22Rv1 (cell line): ENCODE measurements at regions not wholly inside any gene's neighbourhood (a gene's known extent, or its start where the extent isn't known, plus 50 kb on each side); places are given as distances from the start of the nearest gene placed in this dataset.

Experiments used
- H3K27ac ChIP-seq: fragments of 450-650 bp; 2 replicates; pipeline ENCODE4 v1.5.1; 2017
- CTCF ChIP-seq: fragments of 450-650 bp; IDR thresholded peaks from 2 replicates; pipeline ENCODE4 v1.5.1; 2017; ENCODE audit warnings: mild to moderate bottlenecking
- ZFX ChIP-seq: fragments of 450-650 bp; IDR thresholded peaks from 2 replicates; pipeline ENCODE4 v1.6.1; 2017; ENCODE audit warnings: antibody characterized with exemption, borderline replicate concordance

- no peak for TF ChIP-seq CTCF
- TF ChIP-seq ZFX: no peak
- no peak overlapping the region for H3K27ac ChIP-seq
Measured at GRCh38 chr5:146993876-146994530, 115.4 kb upstream of the PPP2R2B start.

GRCh38 chr5:146995878-146996277, 117.3 kb upstream of the PPP2R2B start:
- no peak overlapping the region for H3K27ac ChIP-seq
- TF ChIP-seq CTCF (no peak), ZFX (no peak)

- no peak overlapping the region for H3K27ac ChIP-seq
- TF ChIP-seq ZFX (no peak), CTCF (no peak)
Measured at GRCh38 chr5:147015405-147015804, 136.8 kb upstream of the PPP2R2B start.

GRCh38 chr5:147017191-147017590, 138.6 kb upstream of the PPP2R2B start:
- no peak for TF ChIP-seq ZFX
- no peak for TF ChIP-seq CTCF
- H3K27ac ChIP-seq: no peak overlapping the region

- H3K27ac ChIP-seq: no peak overlapping the region
- TF ChIP-seq CTCF (no peak), ZFX (no peak)
Measured at GRCh38 chr5:147017621-147018020, 139.1 kb upstream of the PPP2R2B start.

- H3K27ac ChIP-seq: no peak overlapping the region
- TF ChIP-seq ZFX (no peak), CTCF (no peak)
Measured at GRCh38 chr5:147018812-147019211, 140.3 kb upstream of the PPP2R2B start.

- H3K27ac ChIP-seq: no peak overlapping the region
- TF ChIP-seq ZFX (no peak), CTCF (no peak)
Measured at GRCh38 chr5:147036691-147037245, 158.2 kb upstream of the PPP2R2B start.
